Fibroblast of the conjunctiva (primary cell): ENCODE measurements at regions not wholly inside any gene's neighbourhood (a gene's known extent, or its start where the extent isn't known, plus 50 kb on each side); places are given as distances from the start of the nearest gene placed in this dataset.

Source experiments
- DNase-seq: peaks from one replicate; pipeline ENCODE4 v3.0.0-alpha.2; 2010; ENCODE audit warnings: low read depth

DNA sequence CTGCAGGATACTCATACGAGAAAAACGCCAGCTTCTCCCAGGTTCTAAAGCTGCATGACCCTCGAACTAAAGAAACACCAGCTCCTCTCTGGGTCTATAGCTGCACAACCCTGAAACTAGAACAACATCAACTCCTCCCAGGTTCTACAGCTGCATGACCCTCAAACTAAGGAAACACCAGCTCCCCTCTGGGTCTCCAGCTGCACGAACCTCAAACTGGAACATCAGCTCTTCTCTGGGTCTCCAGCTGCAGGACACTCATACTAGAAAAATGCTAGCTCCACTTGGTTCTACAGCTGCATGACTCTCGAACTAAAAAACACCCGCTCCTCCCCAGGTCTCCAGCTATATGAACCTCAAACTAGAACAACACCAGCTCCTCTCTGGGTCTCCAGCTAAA, 811.1 kb downstream of the CDH9 start:
- no peak for DNase-seq

DNA sequence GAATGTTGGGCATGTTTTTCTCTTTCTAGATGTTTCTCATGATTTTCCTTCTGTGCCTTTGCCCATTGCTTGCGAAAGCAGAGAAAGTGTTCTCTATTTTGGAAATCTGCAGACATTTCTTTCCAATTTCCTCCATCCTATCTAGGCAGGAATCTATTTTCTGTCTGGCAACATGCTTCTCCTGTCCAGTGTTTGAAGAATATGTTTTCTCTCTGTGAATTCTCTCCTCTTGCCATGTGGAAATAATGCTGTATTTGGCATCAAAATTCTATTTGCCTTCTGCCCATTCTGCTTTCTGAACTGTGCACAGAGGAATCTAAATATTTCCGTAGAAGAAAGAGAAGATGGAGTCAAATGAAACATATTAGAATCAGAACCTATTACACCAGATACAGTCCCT, 833.3 kb downstream of the CDH9 start:
- no peak for DNase-seq

DNA sequence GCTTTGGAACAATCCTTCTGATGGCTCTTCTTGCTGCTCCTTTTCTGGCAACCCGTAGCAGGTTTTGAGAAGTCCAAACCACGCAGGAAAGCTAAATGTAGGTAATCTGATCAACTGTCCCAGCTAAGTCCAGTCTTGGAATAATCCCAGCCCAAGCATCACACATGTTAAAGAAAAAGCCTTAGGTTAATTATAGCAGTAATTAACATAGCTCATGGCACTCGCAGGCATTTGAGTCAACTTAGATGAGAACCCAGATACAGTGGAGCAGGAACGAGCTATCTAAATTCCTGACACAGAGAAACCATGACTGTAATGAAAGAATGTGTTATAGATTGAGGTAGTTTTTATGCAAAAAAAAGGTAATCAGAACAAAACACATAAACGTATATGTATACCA, 844.8 kb downstream of the CDH9 start:
- no peak for DNase-seq

DNA sequence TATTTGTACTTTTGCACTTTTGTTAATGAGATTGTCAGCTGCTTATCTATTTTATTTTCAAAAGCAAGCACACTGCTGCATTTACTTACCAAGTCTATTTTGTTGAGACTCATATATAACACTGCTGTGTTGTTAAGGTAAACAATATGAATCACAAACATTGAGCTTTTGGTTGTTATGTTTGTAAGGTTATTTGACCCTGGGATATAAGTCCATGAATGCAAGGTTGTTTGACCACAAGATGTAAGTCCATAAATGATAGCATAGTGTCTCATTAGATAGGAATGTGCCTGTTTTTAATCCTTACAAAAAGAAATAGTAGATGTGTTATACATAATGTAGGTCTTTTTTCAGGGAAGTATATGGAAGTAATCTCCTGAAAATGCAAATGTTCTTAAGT, 845.9 kb downstream of the CDH9 start:
- DNase-seq, result no peak

DNA sequence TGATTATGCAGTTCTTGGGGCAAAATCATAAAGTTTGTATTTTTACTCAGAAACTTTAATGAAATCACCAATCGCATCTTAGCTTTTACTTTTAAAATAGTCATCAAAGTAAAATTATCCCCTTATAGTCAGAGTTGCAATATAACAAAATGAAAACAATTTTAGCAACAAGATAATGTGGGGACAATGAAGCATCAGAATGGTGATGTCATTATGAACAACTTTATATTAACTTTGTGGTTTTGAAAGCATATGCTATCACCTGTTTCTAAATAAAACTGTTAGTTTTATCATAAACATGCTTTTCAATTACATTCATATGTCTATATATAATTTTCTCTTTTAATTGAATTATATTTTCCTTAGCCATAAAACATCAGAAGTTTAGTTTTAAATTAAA, 856.8 kb downstream of the CDH9 start:
- DNase-seq, result no peak

DNA sequence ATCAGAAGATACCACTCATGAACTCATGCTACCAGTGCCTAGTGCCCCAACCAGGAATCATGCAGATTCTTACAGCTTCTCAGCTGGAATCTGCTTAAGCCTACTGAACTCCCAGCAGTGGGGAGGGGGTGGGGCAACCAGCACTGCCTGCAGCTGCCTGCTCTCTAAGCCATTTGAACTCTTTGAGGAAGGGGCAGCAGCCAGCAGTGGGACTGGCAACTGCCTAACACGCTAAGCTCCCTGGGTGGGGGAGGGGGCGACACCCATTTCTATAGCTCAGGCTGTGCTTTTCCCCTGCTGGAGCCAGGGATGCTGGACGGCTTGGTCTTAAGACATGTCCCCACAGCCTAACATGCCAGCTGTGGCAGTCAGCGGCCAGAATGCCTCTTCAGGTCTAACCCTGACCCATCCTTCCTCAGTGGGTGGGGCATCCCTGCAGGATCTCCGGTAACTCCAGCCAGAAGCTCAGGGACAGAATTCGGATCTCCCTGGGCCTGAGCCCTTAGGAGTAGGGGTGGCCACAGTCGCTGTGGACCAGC, 889.7 kb downstream of the CDH9 start:
- DNase-seq, result no peak

DNA sequence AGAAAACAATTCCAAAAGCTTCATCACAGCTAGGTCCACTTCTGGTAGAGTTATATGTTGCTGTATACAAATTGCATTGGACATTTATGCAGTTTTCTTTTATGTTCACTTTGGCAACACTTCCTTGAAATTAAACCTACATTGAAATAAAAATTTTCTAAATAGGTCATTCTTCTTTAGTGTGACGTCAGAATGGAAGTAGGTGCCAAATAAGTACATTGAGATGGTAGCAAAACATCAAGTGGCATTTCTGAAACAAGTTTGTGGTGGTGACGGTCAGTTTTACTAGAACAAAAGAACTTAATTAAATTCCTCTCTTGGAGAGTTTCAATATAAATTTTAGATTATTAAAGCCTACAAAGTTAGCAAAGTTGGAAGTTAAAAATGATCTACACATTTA, 895.1 kb downstream of the CDH9 start:
- DNase-seq, result no peak

DNA sequence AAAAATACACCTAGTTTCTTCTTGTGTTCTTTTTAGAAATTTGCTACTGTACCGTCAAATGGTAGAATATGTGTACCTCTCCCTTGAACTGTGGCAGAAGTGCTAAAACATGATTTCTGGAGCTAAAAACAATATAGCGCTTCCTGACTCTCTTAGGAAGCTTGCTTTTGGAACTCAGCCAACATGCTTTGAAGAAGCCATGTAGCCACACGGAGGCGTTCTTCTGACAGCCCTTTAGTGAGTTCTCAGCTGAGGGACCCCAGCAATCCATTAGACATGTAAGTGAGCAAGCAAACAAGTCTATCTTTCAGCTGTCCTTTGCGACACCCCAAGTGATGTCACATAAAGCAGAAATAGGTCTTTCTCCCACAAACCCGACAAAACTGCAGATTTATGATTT, 917.0 kb downstream of the CDH9 start:
- DNase-seq, result no peak

DNA sequence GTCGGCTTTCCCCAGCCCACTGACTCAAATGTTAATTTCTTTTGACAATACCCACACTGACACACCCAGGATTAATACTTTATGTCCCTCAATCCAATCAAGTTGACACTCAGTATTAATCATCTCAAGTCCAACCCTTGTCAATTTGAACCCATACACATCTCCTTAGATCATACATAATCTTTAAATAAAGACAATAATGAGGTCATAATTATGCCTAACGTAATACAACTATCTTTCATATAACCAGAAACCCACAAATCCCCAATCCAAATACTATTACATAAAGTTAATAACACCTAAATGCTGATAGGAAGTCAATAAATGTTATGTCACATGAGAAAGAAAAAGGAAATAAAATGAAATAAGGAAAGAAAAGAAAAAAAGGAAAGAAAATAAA, 934.2 kb downstream of the CDH9 start:
- DNase-seq, result no peak

DNA sequence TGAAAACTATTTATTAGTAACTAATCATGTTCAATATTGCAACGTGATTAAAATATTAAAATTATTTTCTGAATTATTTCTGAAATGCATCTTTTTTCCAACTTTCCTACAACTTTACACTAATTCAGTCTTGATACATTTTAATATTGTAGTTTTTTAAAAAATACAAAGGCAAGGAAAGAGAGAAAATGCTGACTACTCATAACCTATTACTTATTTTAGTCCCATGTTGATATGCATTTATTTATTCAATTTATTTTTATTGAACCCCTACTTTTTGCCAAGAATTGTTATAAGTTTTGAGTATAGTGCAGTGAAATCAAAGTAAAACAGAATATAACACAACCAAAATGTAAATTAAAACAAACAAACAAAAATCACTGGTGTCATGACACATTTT, 978.2 kb downstream of the CDH9 start:
- DNase-seq, result no peak

DNA sequence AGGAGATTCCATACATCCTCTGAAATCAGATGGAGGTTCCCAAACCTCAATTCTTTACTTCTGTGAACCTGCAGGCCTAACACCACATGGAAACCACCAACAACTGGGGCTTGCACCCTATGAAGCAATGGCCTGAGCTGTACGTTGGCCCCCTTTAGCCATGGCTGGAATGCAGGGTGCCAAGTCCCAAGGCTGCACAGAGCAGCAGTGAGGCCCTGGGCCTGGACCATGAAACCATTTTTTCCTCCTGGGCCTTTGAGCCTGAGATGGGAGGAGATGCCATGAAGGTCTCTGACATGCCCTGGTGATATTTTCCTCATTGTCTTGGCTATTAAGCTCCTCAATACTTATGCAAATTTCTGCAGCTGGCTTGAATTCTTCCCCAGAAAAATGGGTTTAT, 983.8 kb downstream of the CDH9 start:
- DNase-seq, result no peak

DNA sequence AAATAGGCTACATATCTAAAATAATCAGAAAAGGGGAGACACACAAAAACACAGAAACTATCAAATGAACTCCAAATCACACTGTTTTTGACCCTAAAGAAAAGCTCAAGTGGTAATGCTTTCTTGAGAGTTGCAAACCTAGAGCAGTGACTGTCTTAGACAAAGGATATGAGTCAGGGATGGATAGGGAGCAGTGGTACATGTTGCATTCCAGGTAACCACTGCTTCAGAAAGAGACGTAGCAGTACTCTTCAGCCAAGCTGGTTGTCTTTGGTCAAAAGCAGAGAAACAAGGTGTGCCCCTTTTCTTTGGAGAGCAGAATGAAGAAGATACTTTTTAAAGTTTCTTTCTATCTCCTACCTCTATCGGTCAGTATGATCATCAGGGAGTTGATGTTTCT, 1003.6 kb downstream of the CDH9 start:
- no peak for DNase-seq

DNA sequence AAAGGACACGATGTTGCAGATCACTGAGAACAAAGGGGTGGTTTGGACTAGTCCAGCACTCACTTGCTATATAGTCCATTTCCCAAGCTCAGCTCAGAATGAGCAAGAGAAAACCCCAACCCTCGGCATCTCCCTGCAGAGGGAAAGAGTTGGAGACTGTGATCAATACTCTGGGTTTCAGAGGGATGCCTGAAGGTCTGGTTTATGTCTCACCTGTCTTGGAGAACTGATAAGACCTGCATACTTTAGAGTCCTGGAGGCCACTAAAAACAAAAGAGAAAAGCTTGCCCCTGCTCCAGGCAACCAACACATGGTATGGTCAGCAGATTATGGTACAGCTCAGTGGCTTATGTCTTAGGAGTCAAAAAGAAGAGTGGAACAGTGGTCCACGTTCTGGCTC, 1006.9 kb downstream of the CDH9 start:
- no peak for DNase-seq

DNA sequence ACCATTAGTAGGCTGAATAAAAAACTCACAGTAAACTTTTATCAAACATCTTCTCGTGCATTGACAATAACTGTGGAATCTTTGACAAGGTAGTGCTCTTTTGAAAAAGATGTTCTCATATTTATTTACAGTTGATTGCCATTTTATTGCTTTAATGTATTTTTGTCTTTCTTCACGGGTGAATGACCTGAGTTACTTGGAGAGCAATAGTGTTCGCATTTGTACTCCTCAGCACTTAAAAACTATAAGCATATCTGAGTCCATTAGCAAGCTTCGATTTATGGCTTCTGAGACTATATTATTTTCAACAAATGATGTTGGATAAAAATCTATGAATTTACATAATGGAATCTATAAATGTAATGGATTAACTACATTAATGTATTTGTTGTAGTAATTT, 1012.3 kb downstream of the CDH9 start:
- no peak for DNase-seq

DNA sequence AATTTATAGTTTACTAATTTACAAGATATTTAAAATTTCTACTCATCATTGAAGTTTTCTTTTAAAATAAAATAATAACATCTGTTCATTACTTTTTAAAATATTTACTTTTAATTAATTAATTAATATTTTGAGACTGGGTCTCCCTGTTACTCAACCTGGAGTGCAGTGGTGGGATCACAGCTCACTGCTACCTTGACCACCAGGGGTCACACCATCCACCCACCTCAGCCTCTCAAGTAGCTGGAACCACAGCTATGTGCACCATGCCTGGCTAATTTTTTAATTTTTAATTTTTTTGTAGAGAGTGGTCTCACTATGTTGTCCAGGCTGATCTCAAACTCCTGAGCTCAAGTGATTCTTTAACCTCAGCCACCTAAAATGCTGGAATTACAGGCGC, 1013.6 kb downstream of the CDH9 start:
- DNase-seq, result no peak

DNA sequence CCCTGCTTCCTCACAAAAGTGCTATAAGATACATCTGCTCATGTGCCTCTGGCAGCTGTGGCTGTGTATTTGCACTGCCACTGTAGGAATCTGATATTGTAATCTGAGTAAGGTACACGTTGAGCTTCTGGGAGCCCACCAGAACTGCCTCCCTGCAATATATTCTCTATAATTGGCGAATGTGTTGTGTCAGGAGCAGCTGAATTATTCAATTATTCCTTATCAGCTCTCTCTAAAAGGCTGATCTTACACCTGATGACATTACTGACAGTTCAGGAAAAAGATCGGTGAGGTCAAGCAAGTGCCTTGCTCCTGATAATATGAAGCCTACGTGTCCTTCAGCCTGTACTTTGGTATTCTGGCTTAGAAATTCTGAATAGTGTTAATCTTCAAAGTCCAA, 1015.0 kb downstream of the CDH9 start:
- DNase-seq, result no peak

DNA sequence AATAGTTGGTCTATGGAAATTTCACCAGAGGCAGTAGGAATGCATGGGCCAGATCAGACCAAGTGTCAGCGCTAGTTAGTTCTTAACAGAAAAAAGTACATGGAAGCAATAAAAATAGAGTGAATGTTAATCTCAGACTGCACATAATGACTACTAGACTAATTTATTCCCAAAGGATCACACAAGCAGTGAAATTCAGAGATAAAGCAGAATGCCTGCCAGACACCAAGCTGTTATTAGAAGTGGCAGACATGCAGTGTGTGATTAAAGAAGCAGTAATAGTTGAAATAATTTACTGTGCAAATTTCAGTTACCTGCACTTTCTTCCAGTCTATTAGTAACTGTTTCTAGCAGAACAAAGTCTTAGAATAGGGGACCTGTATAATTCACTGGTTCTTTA, 1024.2 kb downstream of the CDH9 start:
- no peak for DNase-seq

DNA sequence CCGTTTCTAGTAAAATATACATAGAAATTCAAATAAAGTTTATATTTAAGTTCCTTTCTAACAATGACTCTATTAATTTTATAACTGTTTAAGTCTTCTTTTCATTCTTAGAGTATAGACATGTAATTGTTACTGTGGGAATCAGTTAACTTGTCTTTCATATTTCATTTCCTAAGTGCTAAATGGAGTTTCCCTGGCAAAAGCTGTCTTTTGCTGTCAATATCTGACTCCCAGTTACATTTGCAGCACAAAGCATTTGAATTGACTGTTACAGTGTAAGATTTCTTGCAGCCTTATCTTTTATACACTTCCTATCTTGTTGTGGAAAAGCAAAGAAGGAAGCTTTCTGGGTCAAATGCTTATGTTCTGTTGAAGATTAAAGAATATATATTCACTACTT, 1026.3 kb downstream of the CDH9 start:
- no peak for DNase-seq

DNA sequence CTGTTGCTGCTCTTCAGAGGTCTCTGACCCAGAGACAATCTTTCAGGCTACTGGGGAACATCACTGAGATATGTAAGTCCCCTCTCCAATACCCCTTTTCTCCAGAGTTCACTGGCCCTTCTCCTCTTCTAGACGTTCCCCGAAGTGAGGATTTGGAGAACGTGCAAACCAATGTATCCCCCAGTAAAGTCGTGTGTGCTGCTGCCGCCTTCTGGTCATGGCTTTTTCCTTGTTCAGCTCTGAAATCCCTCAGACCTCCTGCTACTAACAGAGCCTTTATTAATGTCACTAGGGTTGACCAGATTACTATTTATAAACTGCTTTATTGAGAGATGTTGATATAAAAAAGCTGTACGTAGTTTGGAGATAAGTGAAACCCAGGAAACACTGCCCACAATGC, 1028.6 kb downstream of the CDH9 start:
- DNase-seq, result no peak

DNA sequence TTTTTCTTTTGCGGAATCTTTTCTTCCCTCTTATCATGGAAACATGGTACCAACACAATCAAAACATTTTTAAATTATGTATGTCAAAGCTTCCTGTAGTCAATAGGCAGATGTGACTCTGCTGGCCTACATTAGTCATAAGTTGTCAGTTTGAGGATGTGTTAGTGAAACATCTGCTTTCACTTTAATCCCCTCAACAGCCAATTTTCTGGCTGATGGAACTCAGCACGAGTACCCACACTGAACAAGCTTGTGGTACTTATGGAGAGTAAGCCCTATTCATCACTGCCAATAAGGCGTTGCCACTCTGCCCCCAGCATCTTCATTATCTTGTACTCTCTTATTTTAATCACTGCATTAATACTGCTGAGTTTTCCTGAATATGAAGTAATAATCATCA, 1034.4 kb downstream of the CDH9 start:
- DNase-seq, result no peak

DNA sequence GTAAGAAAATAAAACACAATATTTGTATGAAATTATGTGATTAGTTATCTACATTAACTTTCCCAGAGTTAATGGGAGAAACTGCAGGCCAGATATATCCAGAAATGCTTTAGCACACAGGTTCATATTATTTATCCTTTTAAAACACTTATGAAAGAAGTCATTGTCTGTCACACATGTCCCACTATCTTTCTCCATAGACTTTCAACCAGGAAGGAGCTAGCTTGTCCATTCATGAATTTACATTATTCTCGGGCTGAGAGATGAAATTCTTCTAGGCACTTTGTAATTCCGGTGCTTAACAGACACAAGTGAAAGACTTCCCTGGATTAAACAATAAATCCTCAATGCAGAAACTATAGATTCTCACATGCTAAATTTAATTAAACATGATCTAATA, 1043.2 kb downstream of the CDH9 start:
- DNase-seq, result no peak

DNA sequence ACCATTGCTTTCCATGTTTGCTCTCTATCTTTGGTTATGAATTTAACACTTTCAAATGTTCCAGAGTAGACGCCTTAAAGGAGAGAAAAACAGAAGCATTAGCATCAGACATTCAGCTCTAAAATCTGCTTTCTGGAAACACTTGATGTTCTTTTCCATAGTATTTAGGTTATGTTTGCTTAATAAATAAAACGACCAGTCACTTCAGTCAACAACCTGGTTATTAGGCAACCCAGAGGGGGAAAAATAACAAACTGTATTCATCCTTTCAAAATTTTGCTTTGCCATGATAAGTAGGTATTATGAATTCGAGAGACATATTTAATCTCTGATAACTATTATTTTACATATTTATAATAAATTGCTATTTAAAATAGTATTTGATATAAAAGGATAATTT, 1044.7 kb downstream of the CDH9 start:
- DNase-seq, result no peak

DNA sequence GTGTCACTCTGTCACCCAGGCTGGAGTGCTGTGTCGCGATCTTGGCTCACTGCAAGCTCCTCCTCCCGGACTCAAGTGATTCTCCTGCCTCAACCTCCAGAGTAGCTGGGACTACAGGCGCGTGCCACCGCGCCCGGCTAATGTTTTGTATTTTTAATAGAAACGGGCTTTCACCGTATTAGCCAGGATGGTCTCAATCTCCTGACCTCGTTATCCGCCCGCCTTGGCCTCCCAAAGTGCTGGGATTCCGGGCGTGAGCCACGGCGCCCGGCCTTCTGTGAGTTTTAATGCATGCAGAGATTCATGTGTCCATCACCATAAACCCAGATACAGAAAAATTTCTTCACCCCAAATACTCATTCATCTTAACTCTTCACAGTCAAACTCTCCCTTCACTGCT, 1046.7 kb downstream of the CDH9 start:
- no peak for DNase-seq

DNA sequence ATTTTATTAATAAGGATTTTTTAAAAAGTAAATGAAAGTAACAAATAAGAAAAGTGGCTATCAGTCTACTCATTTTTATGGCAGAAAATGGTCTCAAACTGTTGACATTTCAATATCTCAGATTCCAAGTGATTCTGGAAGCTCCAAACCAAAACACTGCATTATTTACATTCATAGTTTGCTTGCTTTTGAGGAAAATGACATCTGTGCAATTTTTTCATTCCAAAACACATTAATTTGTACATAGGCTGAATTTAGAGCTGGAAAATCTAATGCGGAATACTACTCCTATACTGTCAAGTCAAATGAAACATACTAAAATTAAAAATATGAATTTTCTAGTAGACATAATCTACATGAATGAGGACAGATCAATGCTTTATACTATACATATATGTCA, 1047.6 kb downstream of the CDH9 start:
- DNase-seq, result no peak

DNA sequence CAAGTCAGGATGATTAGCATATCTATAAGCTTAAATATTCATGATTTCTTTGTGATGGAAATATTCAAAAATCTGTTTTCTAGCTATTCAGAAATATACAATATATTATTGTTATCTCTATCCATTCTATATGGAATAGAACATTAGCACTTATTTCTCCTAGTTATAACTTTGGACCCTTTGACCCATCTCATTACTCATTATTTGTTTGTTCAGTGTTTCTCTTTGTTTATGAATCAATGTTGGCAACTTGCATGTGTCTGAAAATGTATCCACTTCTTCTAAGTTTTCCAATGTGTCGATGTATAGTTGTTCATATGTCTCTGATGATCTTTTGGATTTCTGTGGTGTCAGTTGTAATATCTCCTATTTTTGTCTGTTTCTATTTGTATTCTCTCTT, 1059.3 kb downstream of the CDH9 start:
- DNase-seq, result no peak
